ENCODE measurements at regions not wholly inside any gene's neighbourhood (a gene's known extent, or its start where the extent isn't known, plus 50 kb on each side); places are given as distances from the start of the nearest gene placed in this dataset.
A peak's percentile ranks its signal among the peaks of the same experiment; 100 is the strongest.

DNA sequence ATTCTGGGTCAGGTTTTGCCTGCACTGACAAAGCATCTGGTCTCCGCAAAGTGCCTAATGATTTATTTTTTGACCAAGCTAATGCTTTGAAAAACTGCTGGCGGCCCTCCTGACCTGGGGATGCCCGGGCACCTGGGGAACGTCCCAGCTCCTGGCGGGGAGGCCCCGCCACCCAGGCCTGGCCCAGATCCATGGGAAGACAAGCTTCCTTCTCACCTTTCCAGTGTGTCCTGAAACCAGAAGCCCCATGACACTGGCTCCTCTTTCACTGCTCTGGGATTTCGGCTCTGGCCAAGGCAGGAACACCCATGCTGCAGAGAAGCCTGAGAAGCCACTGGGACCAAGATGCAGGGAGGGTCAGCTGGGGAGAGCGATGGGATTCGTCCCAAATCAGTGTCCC is 144.1 kb downstream of the SEC61B start:
- no peak for DNase-seq

DNA sequence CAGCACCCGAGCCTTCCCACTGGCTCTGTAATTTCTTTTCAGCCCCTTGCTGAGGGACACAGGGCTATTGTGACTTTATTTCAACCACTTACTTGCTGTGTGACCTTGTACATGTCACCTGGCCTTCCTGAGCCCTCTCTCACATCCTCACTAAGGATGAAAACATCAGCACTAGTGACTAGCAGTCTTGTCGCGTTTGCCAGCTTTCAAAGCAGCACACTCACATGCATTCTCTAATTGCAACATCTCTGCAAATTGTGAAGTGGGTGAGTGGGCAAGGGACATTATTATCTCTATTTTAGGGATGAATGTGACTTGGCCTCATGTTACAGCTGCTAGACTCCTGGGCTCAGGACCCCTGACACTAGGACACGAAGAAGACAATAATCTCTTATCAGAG is 144.5 kb downstream of the SEC61B start:
- no peak for DNase-seq

GRCh38 chr9:99368341-99369326 is 146.6 kb downstream of the SEC61B start:
- peak in 1 of 2 donors; percentile 8 for DNase-seq

DNA sequence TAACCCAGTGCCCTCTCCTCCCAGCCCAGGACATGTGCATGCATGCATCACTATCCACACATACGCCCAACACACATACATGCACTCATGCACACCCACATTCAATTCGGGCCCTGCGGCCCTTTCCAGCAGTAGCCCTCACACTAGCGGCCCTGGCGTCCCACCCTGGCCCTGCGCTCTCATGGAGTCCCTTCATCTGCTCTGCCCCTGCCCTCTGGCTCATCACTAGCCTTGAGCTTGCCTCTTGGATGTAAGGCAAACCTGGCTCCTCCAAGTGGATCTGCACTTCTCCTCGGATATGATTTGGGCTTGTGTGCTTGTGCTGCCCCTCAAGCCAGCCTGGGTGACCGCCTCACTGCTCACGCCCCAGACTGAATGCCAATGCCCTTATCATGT is 147.2 kb downstream of the SEC61B start:
- no peak for DNase-seq

DNA sequence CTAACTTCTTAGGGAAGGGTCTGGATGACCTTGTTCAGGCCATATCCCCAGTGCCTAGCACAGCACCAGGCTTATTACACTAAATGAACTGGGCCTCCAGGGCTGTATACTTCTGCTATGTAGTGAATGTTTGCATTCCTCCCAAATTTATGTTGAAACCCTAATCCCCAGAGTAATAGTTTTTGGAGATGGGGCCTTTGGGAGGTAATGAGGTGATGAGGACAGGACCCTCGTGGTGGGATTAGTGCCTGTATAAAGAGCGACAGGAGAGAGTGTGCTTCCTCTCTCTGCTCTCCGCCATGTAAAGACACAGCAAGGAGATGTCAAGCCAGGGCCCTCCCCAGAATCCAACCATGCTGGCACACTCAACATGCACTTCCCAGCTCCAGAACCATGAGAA is 148.3 kb downstream of the SEC61B start:
- no peak for DNase-seq

DNA sequence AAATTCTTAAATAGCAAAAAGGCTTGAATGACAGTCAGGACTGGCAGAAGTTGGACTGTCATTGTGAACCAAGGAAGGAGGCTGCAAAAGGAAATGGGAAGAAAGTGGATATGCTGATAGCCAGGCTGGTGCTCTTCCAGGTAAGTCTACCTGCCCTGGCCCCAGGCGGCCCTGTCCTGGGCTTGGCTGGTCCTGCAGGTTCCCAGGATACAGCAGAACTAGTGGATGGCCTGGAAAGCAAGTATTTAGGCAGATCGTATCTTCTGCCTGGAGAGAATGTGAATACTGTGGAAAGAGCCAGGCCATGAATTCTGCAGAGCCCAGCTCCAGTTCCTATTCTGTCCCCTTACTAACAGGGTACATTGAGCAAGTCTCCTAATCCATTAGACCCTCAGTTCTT is 149.3 kb downstream of the SEC61B start:
- DNase-seq: no peak

DNA sequence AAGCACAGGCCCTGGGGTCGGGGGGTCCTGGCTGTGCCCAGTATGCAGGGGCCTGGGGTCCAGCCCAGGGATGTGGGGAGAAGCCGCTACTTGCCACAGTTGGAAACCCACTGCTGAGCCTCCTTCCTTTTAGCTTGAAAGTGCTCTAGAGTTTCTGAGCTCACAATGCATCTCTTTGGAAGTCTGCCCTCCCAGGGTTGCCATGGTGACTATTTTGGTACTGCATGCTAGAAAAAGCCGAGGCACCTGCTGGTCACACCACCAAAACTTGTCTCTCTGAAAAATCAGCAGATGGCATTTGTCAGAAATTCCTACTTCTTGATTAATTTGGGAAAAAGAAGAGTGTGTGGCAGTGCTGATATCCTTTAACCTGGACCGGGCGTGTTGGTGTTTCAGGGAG is 151.8 kb downstream of the SEC61B start:
- DNase-seq: no peak

DNA sequence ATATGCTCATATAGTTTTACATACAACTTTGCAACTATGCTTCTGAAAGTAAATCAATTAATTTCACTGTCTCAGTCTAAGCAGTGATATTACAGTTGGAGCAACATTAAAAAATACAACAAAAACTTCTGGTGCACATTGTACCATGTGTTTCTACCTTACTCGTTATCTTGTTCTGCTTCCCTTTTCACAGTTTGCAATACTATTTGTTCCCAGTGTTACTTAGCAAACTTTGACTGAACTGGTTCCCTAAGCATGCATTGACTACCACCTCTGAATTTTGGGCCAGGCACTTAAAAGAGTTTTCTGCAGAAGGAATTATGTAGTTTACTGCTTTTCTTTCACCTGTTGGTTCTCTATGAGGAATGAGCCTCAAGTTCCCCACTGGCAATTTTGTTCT is 152.7 kb downstream of the SEC61B start:
- no peak for DNase-seq

DNA sequence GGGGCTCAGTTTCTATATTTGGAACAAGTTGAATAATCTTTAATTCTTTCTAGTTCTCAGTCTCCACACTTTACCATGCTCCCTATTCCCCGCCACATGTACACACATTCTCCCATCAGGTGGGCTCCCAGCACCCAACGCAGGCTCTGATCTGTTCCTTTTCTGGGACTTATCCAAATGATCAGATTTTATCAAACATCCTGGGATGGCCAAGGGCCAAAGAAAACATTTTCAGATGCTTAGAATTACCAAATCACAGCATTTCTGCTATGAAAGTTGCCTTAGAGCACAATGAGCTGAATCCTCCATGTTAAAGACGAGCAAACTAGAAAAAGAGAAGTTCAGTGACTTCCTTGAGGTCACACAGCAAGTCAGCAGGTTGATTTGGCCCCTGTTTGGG is 153.4 kb downstream of the SEC61B start:
- DNase-seq: no peak

- no peak for DNase-seq
Measured at GRCh38 chr9:99377790-99378775, 156.0 kb downstream of the SEC61B start.

DNA sequence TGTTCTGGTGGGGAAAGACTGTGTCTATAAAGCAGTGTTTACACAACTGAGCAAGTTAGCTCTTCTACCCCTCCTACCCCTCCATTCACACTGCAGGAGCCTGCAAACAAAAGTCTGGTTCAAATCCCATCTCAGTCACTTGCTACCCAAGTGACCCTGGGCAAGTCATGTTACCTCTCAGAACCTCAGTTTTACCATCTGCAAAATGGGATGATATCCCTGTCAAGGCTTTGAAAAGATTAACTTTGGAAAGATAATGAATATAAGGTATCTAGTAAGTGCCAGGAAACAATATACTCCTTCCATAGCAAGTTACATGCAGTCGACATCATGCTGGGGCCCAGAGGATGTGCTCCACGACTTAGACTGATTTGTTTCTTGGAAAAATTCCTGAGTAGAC is 161.5 kb downstream of the SEC61B start:
- DNase-seq: no peak

DNA sequence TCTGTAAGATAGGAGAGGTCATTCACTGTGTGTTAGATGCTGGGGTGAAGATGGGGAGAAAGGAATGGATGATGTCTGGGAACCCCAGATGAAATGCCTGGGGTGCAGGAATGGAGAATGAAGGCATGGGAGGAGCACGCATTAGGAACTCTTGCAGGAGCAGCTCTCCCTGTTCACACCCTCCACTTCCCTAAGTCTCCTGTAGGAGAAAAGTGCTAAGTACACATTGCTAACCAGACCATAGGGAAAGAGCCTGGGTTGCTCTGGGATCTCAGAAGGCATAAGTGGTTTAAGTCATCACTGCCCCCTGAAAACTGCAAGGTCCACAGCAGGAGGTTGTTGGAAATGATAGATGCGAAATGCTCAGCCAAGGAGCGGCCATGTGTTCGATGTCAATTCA is 163.1 kb downstream of the SEC61B start:
- DNase-seq: no peak

- no peak for DNase-seq
Measured at GRCh38 chr9:99385814-99386279, 163.8 kb downstream of the SEC61B start.

- DNase-seq: no peak
Measured at GRCh38 chr9:99387431-99387830, 165.3 kb downstream of the SEC61B start.

- DNase-seq: no peak
Measured at GRCh38 chr9:99389087-99390033, 167.3 kb downstream of the SEC61B start.

DNA sequence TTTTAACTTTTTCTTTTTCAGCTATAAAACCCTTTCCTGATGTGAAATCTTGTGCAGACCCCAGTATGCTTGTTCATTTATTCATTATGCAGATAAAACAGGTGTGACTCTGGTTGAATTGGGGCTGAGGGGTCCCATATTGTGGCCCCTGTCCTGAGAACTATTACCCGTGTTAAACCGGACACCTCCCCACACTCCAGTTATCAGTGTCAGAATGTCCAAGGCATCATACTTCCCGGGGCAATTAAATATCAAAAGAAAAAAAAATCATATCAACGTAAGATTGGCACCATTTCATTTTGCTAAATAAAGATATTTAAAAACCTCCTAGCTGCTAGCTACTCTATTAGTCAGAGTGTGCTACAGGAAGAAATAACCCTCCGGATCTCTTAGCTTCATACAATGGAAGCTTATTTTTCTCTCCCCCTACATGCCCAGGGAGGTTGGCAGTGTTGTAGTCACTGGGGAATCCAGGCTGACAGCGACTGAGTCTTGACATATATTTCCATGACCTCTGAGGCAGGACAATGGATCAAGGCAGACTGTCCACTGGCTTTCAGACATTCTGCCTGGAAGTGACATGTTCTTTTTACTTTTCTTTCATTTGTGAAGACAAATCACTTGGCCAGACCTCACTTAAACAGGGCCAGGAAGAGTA is 170.0 kb downstream of the SEC61B start:
- no peak for DNase-seq

GRCh38 chr9:99392986-99393385 is 170.9 kb downstream of the SEC61B start:
- no peak for DNase-seq

DNA sequence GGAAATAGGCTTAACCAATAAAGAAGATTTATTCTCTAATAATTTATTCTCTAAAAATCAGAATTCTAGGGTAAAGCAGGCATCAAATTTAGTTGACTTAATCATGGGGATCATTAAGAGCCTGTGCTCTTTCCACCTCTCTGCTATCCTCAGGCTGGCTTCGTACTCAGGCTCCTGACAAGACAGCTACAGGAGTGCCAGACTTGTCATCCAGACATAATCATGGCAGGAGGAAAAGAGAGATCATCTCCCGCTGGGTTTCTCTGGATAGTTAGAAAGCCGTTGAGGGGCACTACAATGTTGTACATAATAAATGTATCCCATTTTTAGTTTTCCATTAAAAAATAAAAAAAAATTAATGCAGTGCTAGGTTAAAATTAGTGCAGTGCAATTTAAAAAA is 171.9 kb downstream of the SEC61B start:
- no peak for DNase-seq

GRCh38 chr9:99398241-99398640 is 176.2 kb downstream of the SEC61B start:
- no peak for DNase-seq

DNA sequence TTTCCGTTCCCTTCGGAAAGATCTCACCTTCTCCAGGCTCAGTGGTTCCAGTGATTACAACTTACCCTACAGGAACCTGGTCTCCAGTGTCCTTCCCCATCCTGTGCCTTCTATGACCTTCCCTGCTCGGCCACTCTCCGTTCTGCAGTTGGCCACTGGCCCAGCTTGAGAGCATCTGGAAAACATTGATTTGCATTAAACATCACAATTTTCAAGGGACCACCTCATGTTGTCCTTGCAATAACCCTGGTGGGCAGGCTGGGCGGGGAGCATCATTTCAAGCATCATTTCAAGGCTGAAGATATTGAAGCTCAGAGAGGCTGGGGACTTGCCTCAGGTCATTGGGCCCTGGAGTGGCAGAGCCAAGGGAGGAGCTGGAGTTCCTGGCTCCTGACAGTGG is 177.4 kb downstream of the SEC61B start:
- no peak for DNase-seq

- no peak for DNase-seq
Measured at GRCh38 chr9:99400184-99400731, 178.2 kb downstream of the SEC61B start.

Data from stimulated activated CD4-positive, alpha-beta T cell treated with anti-CD3 and anti-CD28 coated beads, Interleukin-2, amount 100 ng/mL, for 24 hours (primary cell).